Epithelial cell of proximal tubule (primary cell): ENCODE measurements at regions not wholly inside any gene's neighbourhood (a gene's known extent, or its start where the extent isn't known, plus 50 kb on each side); places are given as distances from the start of the nearest gene placed in this dataset.

Experiments used
- DNase-seq: peaks from one replicate; pipeline ENCODE4 v3.0.0-alpha.2; 2011; ENCODE audit warnings: low read depth
- H3K4me3 ChIP-seq: 2 replicates; pipeline ENCODE4 v1.5.1; 2011; ENCODE audit warnings: low read depth, mild to moderate bottlenecking, low read length
- CTCF ChIP-seq: conservative IDR thresholded peaks from 2 replicates; pipeline ENCODE4 v1.5.1; 2012; ENCODE audit warnings: low read depth, mild to moderate bottlenecking, low read length

- H3K4me3 ChIP-seq, result no peak overlapping the region
- DNase-seq, result no peak
- TF ChIP-seq CTCF, result no peak
Observed at GRCh38 chr6:105810105-105810921, 275.8 kb upstream of the PRDM1 start.

GRCh38 chr6:105808571-105808970, 277.6 kb upstream of the PRDM1 start:
- no peak for DNase-seq
- H3K4me3 ChIP-seq, result no peak overlapping the region
- no peak for TF ChIP-seq CTCF

GRCh38 chr6:105807905-105808304, 278.2 kb upstream of the PRDM1 start:
- no peak for TF ChIP-seq CTCF
- no peak for DNase-seq
- H3K4me3 ChIP-seq, result no peak overlapping the region

GRCh38 chr6:105806486-105806920, 279.6 kb upstream of the PRDM1 start:
- no peak overlapping the region for H3K4me3 ChIP-seq
- no peak for DNase-seq
- TF ChIP-seq CTCF, result no peak

GRCh38 chr6:105805501-105806023, 280.6 kb upstream of the PRDM1 start:
- H3K4me3 ChIP-seq, result no peak overlapping the region
- DNase-seq, result no peak
- no peak for TF ChIP-seq CTCF

- no peak for TF ChIP-seq CTCF
- no peak overlapping the region for H3K4me3 ChIP-seq
- DNase-seq, result no peak
Observed at GRCh38 chr6:105804424-105804823, 281.7 kb upstream of the PRDM1 start.

GRCh38 chr6:105804000-105804399, 282.1 kb upstream of the PRDM1 start:
- H3K4me3 ChIP-seq, result no peak overlapping the region
- no peak for DNase-seq
- no peak for TF ChIP-seq CTCF
